Adrenal gland (tissue), 5 donors: ENCODE measurements at regions not wholly inside any gene's neighbourhood (a gene's known extent, or its start where the extent isn't known, plus 50 kb on each side); places are given as distances from the start of the nearest gene placed in this dataset.
"Not testable (repeated sequence)": the region's sequence is repeated elsewhere in the genome, so short reads cannot be mapped to it uniquely, and the experiment has no call there.

Source experiments
- POLR2A ChIP-seq, 2 donors: fragments of 450-650 bp; IDR thresholded peaks; one replicate each; pipeline ENCODE4 v1.6.1; 2017; ENCODE audit warnings: antibody characterized with exemption in 2 of 2, mild to moderate bottlenecking in 2 of 2, moderate library complexity in 1 of 2
- TF ChIP-seq, protein P1 (sequence below), 6 experiments: fragments of 450-650 bp in 4 of 6; fragments of 200-600 bp in 2 of 6; sonication (generic) in 1 of 6; IDR thresholded peaks; 1 replicate in 5 of 6; 2 replicates in 1 of 6; pipeline versions ENCODE4 v1.5.1 to v1.8.0; 2016 to 2021; ENCODE audit warnings: antibody characterized with exemption in 6 of 6, mild to moderate bottlenecking in 2 of 6, moderate library complexity in 1 of 6
- donor health status: DM: no; HTN: no; CAD: no.

DNA sequence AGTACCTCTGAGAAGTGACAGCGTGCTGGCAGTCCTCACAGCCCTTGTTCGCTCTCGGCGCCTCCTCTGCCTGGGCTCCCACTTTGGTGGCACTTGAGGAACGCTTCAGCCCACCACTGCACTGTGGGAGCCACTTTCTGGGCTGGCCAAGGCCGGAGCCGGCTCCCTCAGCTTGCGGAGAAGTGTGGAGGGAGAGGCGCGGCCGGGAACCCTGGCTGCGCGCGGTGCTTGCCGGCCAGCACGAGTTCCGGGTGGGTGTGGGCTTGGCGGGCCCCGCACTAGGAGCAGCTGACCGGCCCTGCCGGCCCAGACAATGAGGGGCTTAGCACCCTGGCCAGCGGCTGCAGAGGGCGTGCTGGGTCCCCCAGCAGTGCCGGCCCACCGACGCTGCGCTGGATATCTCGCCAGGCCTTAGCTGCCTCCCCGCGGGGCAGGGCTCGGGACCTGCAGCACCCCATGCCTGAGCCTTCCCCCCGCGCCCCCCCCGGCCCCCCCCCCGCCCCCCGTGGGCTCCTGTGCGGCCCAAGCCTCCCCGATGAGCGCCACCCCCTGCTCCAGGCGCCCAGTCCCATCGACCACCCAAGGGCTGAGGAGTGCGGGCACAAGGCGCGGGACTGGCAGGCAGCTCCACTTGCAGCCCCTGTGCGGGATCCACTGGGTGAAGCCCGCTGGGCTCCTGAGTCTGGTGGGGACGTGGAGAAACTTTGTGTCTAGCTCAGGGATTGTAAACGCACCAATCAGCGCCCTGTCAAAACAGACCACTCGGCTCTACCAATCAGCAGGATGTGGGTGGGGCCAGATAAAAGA lies 847.7 kb upstream of the CDH6 start:
- TF ChIP-seq, protein P1, sequence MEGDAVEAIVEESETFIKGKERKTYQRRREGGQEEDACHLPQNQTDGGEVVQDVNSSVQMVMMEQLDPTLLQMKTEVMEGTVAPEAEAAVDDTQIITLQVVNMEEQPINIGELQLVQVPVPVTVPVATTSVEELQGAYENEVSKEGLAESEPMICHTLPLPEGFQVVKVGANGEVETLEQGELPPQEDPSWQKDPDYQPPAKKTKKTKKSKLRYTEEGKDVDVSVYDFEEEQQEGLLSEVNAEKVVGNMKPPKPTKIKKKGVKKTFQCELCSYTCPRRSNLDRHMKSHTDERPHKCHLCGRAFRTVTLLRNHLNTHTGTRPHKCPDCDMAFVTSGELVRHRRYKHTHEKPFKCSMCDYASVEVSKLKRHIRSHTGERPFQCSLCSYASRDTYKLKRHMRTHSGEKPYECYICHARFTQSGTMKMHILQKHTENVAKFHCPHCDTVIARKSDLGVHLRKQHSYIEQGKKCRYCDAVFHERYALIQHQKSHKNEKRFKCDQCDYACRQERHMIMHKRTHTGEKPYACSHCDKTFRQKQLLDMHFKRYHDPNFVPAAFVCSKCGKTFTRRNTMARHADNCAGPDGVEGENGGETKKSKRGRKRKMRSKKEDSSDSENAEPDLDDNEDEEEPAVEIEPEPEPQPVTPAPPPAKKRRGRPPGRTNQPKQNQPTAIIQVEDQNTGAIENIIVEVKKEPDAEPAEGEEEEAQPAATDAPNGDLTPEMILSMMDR (IDR thresholded peaks at IDR 0.05), result not testable (repeated sequence)
- TF ChIP-seq POLR2A (IDR thresholded peaks at IDR 0.05), result not testable (repeated sequence)
